A549 (cell line): ENCODE measurements at regions not wholly inside any gene's neighbourhood (a gene's known extent, or its start where the extent isn't known, plus 50 kb on each side); places are given as distances from the start of the nearest gene placed in this dataset.

Experiments
- ATAC-seq, 2 experiments: fragments of 200-7000 bp in 1 of 2; fragments of >200 bp in 1 of 2; cut with Nextera tagmentation in 1 of 2; cut with Tn5 transposase in 1 of 2; 3 replicates each; pipeline versions ENCODE4 v1.8.0 to v1.9.1; 2018 to 2020; ENCODE audit warnings: mild to moderate bottlenecking in 1 of 2, moderate library complexity in 1 of 2
- CTCF ChIA-PET: fragments of 300-600 bp; sonication (Branson Sonifier 250); formaldehyde crosslinking; extraction: SDS; loops from one replicate; lab custom pipeline; 2021; ENCODE audit warnings: antibody characterized with exemption, inconsistent platforms; lab: Yijun Ruan, JAX
- POLR2A ChIA-PET: fragments of 350-600 bp; formaldehyde crosslinking; extraction: SDS; loops from one replicate; lab custom pipeline; 2021; ENCODE audit warnings: antibody characterized with exemption, inconsistent platforms; lab: Yijun Ruan, JAX
- DNase-seq, 2 experiments: peaks; one replicate each; pipeline versions ENCODE4 v3.0.0 to v3.0.0-alpha.2; 2011 to 2016; ENCODE audit warnings: low read depth in 1 of 2, low spot score in 1 of 2
- FAIRE-seq: peaks from 2 replicates; lab custom pipeline; 2011; peaks lifted over from hg19 to GRCh38; lab: Jason Lieb, UNC
- H3K27ac ChIP-seq, 2 experiments: fragments of >200 bp; sonication (Bioruptor Twin); formaldehyde crosslinking; 3 replicates each; pipeline ENCODE4 v1.5.1; 2016 to 2017
- H3K4me1 ChIP-seq: fragments of >200 bp; sonication (Bioruptor Twin); formaldehyde crosslinking; 3 replicates; pipeline ENCODE4 v1.6.1; 2016
- H3K4me2 ChIP-seq: fragments of >200 bp; sonication (Bioruptor Twin); formaldehyde crosslinking; 3 replicates; pipeline ENCODE4 v1.6.1; 2016
- H3K4me3 ChIP-seq: fragments of >200 bp; sonication (Bioruptor Twin); formaldehyde crosslinking; 3 replicates; pipeline ENCODE4 v1.5.1; 2016
- H3K9me3 ChIP-seq: fragments of >200 bp; sonication (Bioruptor Twin); formaldehyde crosslinking; 3 replicates; pipeline ENCODE4 v1.6.1; 2016
- BHLHE40 ChIP-seq: IDR thresholded peaks from 2 replicates; pipeline ENCODE4 v1.6.1; 2012; ENCODE audit warnings: low read depth, low read length, inconsistent platforms
- CEBPB ChIP-seq, 2 experiments: fragments of >200 bp in 1 of 2; sonication (Bioruptor Twin) in 1 of 2; formaldehyde crosslinking in 1 of 2; IDR thresholded peaks; 2 replicates each; pipeline ENCODE4 v1.6.1; 2012 to 2016
- CHD2 ChIP-seq: fragments of 150-350 bp; IDR thresholded peaks from 2 replicates; pipeline ENCODE4 v1.6.1; 2014; ENCODE audit warnings: low read length; ENCODE audit not compliant: partially characterized antibody
- EP300 ChIP-seq, 2 experiments: fragments of >200 bp; sonication (Bioruptor Twin); formaldehyde crosslinking; IDR thresholded peaks; 2 replicates in 1 of 2; 3 replicates in 1 of 2; pipeline ENCODE4 v1.6.1; 2016 to 2017
- ESRRA ChIP-seq: fragments of 150-350 bp; IDR thresholded peaks from 2 replicates; pipeline ENCODE4 v1.6.1; 2014; ENCODE audit warnings: mild to moderate bottlenecking, low read length, borderline replicate concordance
- FOSB ChIP-seq: fragments of 250-450 bp; sonication (Bioruptor Pico); IDR thresholded peaks from 2 replicates; pipeline ENCODE4 v1.5.0; 2020; ENCODE audit warnings: mild to moderate bottlenecking, moderate library complexity
- FOSL2 ChIP-seq, 2 experiments: fragments of 450-650 bp in 1 of 2; fragments of >200 bp in 1 of 2; sonication (Bioruptor Twin) in 1 of 2; formaldehyde crosslinking; IDR thresholded peaks; 2 replicates each; pipeline versions ENCODE4 v1.5.0 to v1.6.1; 2016 to 2020; ENCODE audit warnings: mild to moderate bottlenecking in 1 of 2, moderate library complexity in 1 of 2
- FOXS1 ChIP-seq: fragments of 250-450 bp; sonication (Bioruptor Pico); IDR thresholded peaks from 2 replicates; pipeline ENCODE4 v1.5.0; 2020; ENCODE audit warnings: mild to moderate bottlenecking, moderate library complexity
- HEYL ChIP-seq: fragments of 250-450 bp; sonication (Bioruptor Pico); IDR thresholded peaks from 2 replicates; pipeline ENCODE4 v1.8.0; 2021; ENCODE audit warnings: mild to moderate bottlenecking, moderate library complexity
- JUN ChIP-seq, 2 experiments: fragments of >200 bp; sonication (Bioruptor Twin); formaldehyde crosslinking; IDR thresholded peaks; 2 replicates in 1 of 2; 3 replicates in 1 of 2; pipeline ENCODE4 v1.6.1; 2016 to 2017
- JUNB ChIP-seq: fragments of >200 bp; sonication (Bioruptor Twin); formaldehyde crosslinking; IDR thresholded peaks from 2 replicates; pipeline ENCODE4 v1.6.1; 2016
- KDM5A ChIP-seq: fragments of 200-600 bp; sonication (generic); IDR thresholded peaks from 2 replicates; pipeline ENCODE4 v1.6.1; 2016; ENCODE audit warnings: antibody characterized with exemption, mild to moderate bottlenecking
- MYC ChIP-seq: IDR thresholded peaks from 2 replicates; pipeline ENCODE4 v1.6.1; 2012; ENCODE audit warnings: mild to moderate bottlenecking, inconsistent platforms, low read length, improper control_type of control experiment, borderline replicate concordance
- NFE2L2 ChIP-seq: fragments of 150-350 bp; conservative IDR thresholded peaks from 2 replicates; pipeline ENCODE4 v1.6.1; 2014; ENCODE audit warnings: low read length
- NR3C1 ChIP-seq: fragments of >200 bp; sonication (Bioruptor Twin); formaldehyde crosslinking; IDR thresholded peaks from 3 replicates; pipeline ENCODE4 v1.6.1; 2017
- POLR2AphosphoS2 ChIP-seq: conservative IDR thresholded peaks from 2 replicates; pipeline ENCODE4 v1.6.1; 2012; ENCODE audit warnings: low read length, improper control_type of control experiment, inconsistent platforms
- RARB ChIP-seq: fragments of 250-450 bp; sonication (Bioruptor Pico); IDR thresholded peaks from 2 replicates; pipeline ENCODE4 v1.8.0; 2021; ENCODE audit warnings: mild to moderate bottlenecking, moderate library complexity
- RFX5 ChIP-seq: fragments of 450-650 bp; IDR thresholded peaks from 2 replicates; pipeline ENCODE4 v1.7.1; 2014; ENCODE audit warnings: antibody characterized with exemption, mild to moderate bottlenecking, moderate library complexity
- SMC3 ChIP-seq: fragments of >200 bp; sonication (Bioruptor Twin); formaldehyde crosslinking; IDR thresholded peaks from 3 replicates; pipeline ENCODE4 v1.6.1; 2018; ENCODE audit warnings: inconsistent platforms
- SREBF2 ChIP-seq: fragments of 450-650 bp; IDR thresholded peaks from 2 replicates; pipeline ENCODE4 v1.6.1; 2014; ENCODE audit warnings: mild to moderate bottlenecking, moderate library complexity
- TP53 ChIP-seq: fragments of 250-450 bp; sonication (Bioruptor Pico); IDR thresholded peaks from 2 replicates; pipeline ENCODE4 v1.5.0; 2021; ENCODE audit warnings: mild to moderate bottlenecking, moderate library complexity
- ZNF302 ChIP-seq: fragments of 250-450 bp; sonication (Bioruptor Pico); IDR thresholded peaks from 2 replicates; pipeline ENCODE4 v1.9.0; 2021; ENCODE audit warnings: inconsistent platforms, mild to moderate bottlenecking, moderate library complexity
- whole genome bisulfite sequencing: methylation state at CpG from one replicate; pipeline ENCODE4 v1.1.6; 2017; ENCODE audit errors: missing lambda C conversion rate; 5-methylcytosine and 5-hydroxymethylcytosine counted together
- TF ChIP-seq, protein P1 (sequence below): fragments of 450-650 bp; IDR thresholded peaks from 2 replicates; pipeline ENCODE4 v1.6.1; 2014; ENCODE audit warnings: antibody characterized with exemption
- TF ChIP-seq, protein P2 (sequence below): IDR thresholded peaks from 2 replicates; pipeline ENCODE4 v1.6.1; 2012
- TF ChIP-seq, protein P3 (sequence below): fragments of 250-450 bp; sonication (Bioruptor Pico); IDR thresholded peaks from 2 replicates; pipeline ENCODE4 v1.5.0; 2021; ENCODE audit warnings: mild to moderate bottlenecking, moderate library complexity, borderline replicate concordance
- TF ChIP-seq, protein P4 (sequence below): IDR thresholded peaks from 2 replicates; pipeline ENCODE4 v1.6.1; 2012; ENCODE audit warnings: low read depth, borderline replicate concordance
- TF ChIP-seq, protein P5 (sequence below): fragments of >200 bp; sonication (Bioruptor Twin); formaldehyde crosslinking; IDR thresholded peaks from 2 replicates; pipeline ENCODE4 v1.6.1; 2016

DNA sequence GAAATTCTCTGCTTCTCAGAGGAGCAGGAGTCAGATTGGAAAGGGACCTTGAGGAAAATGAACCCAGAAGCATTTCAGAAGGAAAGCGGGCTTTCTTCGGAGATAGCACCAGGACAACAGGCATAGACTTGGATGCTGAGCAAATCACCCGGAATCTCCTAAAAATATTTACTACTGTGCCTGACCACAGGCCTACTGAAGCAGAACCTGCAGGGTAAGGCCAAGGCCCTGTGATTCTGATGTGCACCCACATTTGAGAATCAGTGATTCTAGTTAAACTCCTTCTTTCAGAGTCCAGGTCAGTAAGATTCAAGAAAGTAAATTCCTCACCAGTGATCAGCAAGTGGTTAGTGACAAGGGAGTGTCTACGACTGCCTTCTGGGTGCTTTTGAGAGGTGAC is 307.3 kb upstream of the DUSP10 start (continued):
- no peak for TF ChIP-seq POLR2AphosphoS2
- no peak for TF ChIP-seq SREBF2

DNA sequence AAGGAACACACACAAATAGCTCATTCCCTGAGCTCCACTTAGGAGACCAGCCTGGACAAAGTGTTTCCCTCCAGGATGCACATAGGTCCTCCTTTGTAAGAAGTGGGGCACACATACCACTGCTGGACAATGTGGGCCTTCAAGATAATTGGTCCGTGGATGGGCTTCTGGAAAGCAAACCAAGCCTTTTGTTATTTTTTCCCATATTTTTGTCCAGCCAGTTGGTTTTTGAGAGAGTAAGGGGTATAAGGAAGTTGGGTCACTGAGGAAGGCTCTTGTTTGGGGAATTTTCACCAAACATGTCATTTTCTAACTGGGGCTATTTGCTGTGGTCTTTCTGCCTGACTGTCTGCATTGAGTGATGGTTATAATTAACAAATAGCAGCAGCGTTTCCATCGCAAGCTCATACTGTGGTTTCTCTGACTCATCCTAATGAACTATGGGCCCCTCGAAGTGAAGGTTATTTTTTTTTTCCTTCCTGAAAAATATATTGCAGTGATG is 306.3 kb upstream of the DUSP10 start:
- DNase-seq (no peak), ATAC-seq (no peak), FAIRE-seq (no peak)
- Histone ChIP-seq H3K4me1 (no peaks in the 10 kb centered on the region), H3K4me3 (no peak overlapping the region), H3K9me3 (no peaks in the 10 kb centered on the region), H3K4me2 (no peak overlapping the region), H3K27ac (no peak overlapping the region)
- TF ChIP-seq, protein P1, sequence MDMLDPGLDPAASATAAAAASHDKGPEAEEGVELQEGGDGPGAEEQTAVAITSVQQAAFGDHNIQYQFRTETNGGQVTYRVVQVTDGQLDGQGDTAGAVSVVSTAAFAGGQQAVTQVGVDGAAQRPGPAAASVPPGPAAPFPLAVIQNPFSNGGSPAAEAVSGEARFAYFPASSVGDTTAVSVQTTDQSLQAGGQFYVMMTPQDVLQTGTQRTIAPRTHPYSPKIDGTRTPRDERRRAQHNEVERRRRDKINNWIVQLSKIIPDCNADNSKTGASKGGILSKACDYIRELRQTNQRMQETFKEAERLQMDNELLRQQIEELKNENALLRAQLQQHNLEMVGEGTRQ, result no peak
- TF ChIP-seq FOSB, result no peak
- TF ChIP-seq CHD2, result no peak
- TF ChIP-seq NR3C1, result no peak
- TF ChIP-seq, protein P2, sequence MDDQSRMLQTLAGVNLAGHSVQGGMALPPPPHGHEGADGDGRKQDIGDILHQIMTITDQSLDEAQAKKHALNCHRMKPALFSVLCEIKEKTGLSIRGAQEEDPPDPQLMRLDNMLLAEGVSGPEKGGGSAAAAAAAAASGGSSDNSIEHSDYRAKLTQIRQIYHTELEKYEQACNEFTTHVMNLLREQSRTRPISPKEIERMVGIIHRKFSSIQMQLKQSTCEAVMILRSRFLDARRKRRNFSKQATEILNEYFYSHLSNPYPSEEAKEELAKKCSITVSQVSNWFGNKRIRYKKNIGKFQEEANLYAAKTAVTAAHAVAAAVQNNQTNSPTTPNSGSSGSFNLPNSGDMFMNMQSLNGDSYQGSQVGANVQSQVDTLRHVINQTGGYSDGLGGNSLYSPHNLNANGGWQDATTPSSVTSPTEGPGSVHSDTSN, result no peak
- TF ChIP-seq, protein P3, sequence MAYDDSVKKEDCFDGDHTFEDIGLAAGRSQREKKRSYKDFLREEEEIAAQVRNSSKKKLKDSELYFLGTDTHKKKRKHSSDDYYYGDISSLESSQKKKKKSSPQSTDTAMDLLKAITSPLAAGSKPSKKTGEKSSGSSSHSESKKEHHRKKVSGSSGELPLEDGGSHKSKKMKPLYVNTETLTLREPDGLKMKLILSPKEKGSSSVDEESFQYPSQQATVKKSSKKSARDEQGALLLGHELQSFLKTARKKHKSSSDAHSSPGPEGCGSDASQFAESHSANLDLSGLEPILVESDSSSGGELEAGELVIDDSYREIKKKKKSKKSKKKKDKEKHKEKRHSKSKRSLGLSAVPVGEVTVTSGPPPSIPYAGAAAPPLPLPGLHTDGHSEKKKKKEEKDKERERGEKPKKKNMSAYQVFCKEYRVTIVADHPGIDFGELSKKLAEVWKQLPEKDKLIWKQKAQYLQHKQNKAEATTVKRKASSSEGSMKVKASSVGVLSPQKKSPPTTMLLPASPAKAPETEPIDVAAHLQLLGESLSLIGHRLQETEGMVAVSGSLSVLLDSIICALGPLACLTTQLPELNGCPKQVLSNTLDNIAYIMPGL (CRISPR knock-in tag), result no peak
- no peak for TF ChIP-seq SMC3
- no peak for TF ChIP-seq MYC
- no peak for TF ChIP-seq CEBPB (IDR thresholded peaks at IDR 0.05)
- TF ChIP-seq TP53 (CRISPR knock-in tag), result no peak
- no peak for TF ChIP-seq BHLHE40
- no peak for TF ChIP-seq JUNB
- TF ChIP-seq ESRRA, result no peak
- TF ChIP-seq, protein P4, sequence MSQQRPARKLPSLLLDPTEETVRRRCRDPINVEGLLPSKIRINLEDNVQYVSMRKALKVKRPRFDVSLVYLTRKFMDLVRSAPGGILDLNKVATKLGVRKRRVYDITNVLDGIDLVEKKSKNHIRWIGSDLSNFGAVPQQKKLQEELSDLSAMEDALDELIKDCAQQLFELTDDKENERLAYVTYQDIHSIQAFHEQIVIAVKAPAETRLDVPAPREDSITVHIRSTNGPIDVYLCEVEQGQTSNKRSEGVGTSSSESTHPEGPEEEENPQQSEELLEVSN, result no peak
- TF ChIP-seq ZNF302, result no peak
- no peak for TF ChIP-seq FOSL2 (IDR thresholded peaks at IDR 0.05)
- no peak for TF ChIP-seq FOSL2 (CRISPR knock-in tag; IDR thresholded peaks at IDR 0.05)
- no peak for TF ChIP-seq NFE2L2
- TF ChIP-seq, protein P5, sequence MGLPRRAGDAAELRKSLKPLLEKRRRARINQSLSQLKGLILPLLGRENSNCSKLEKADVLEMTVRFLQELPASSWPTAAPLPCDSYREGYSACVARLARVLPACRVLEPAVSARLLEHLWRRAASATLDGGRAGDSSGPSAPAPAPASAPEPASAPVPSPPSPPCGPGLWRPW, result no peak
- TF ChIP-seq KDM5A, result no peak
- no peak for TF ChIP-seq SREBF2
- 51% methylated on average over 4 of the region's 4 CpGs for WGBS
- ChIA-PET POLR2A (no interaction called here), CTCF (no interaction called here)

DNA sequence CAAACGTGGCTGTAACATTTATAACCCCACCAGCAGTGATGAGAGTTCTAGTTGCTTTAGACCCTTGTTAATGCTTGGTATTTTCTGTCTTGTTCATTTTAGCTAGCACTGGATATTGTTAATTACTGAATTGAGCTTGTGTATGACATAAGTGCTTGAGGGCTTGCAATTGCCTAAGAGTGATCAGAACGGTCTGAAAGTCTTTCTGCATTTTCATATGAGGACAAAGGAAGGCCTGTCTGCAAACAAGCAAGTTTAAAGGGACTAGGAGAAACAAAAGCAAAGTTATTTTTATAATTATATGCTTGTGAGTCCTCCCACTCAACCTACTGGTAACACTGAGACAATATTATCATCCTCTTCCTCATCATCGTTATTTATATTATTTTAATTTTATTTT is 305.5 kb upstream of the DUSP10 start:
- Histone ChIP-seq H3K4me2 (no peak overlapping the region), H3K27ac (no peak overlapping the region)
- no peak for ATAC-seq
- POLR2A ChIA-PET, result no interaction called here
- no peak for DNase-seq
- no peak for FAIRE-seq
- TF ChIP-seq SMC3 (no peak), RARB (no peak), JUN (IDR thresholded peaks at IDR 0.05) (no peak), EP300 (IDR thresholded peaks at IDR 0.05) (no peak), SREBF2 (no peak), RFX5 (no peak), FOXS1 (CRISPR knock-in tag) (no peak), HEYL (no peak)
- TF ChIP-seq, all 56 proteins: peak for 0
- Histone ChIP-seq H3K4me3 (no peak overlapping the region), H3K4me1 (no peaks in the 10 kb centered on the region), H3K9me3 (no peaks in the 10 kb centered on the region)
- WGBS, result 34% methylated on average over 3 of the region's 3 CpGs
- CTCF ChIA-PET, result interaction anchor here (0.6 kb wide), 1 partner anchor 221 kb away, joined by 3 read pairs; no protein-coding TSS in a partner anchor
